NB4 (cell line): ENCODE measurements at regions not wholly inside any gene's neighbourhood (a gene's known extent, or its start where the extent isn't known, plus 50 kb on each side); places are given as distances from the start of the nearest gene placed in this dataset.

ENCODE experiments used
- DNase-seq: peaks from one replicate; pipeline ENCODE4 v3.0.0; 2010; ENCODE audit warnings: low read depth
- H3K4me3 ChIP-seq: one replicate; pipeline ENCODE4 v1.5.1; 2011; ENCODE audit warnings: mild to moderate bottlenecking, low read depth, low read length, moderate library complexity
- MYC ChIP-seq: IDR thresholded peaks from 2 replicates; pipeline ENCODE4 v1.6.1; 2011; ENCODE audit warnings: low read depth, low read length
- POLR2A ChIP-seq: IDR thresholded peaks from 2 replicates; pipeline ENCODE4 v1.6.1; 2011; ENCODE audit warnings: mild to moderate bottlenecking; ENCODE audit not compliant: insufficient read length; ENCODE audit errors: extremely low read depth
- TF ChIP-seq, protein P1 (sequence below): IDR thresholded peaks from 2 replicates; pipeline ENCODE4 v1.6.1; 2011; ENCODE audit warnings: low read depth, low read length
- TF ChIP-seq, protein P2 (sequence below): IDR thresholded peaks from one replicate; pipeline ENCODE4 v1.5.1; 2012; ENCODE audit warnings: low read depth, low read length

DNA sequence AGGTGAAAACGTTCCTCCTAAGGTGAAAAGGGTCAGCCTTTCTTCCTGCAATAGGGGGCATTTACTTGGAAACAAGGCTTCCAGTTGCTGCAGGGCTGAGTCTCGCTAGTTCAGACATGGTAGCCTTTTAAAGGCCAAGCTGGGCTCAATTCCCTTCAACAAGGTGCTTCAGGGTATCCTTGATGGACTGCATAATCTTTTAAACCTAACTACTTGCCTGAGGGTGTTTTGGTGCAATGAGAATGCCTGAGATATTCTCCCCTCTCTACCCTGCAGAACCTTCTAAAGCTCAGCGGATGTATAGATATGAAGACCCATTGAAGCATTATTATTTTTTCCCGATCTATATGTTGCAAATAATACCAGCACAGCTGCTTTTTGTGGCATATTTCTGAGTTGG, 416.1 kb downstream of the QKI start:
- DNase-seq = no peak
- H3K4me3 ChIP-seq = no peak overlapping the region
- no peak for TF ChIP-seq MYC
- TF ChIP-seq, protein P1, sequence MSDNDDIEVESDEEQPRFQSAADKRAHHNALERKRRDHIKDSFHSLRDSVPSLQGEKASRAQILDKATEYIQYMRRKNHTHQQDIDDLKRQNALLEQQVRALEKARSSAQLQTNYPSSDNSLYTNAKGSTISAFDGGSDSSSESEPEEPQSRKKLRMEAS = no peak
- TF ChIP-seq, protein P2, sequence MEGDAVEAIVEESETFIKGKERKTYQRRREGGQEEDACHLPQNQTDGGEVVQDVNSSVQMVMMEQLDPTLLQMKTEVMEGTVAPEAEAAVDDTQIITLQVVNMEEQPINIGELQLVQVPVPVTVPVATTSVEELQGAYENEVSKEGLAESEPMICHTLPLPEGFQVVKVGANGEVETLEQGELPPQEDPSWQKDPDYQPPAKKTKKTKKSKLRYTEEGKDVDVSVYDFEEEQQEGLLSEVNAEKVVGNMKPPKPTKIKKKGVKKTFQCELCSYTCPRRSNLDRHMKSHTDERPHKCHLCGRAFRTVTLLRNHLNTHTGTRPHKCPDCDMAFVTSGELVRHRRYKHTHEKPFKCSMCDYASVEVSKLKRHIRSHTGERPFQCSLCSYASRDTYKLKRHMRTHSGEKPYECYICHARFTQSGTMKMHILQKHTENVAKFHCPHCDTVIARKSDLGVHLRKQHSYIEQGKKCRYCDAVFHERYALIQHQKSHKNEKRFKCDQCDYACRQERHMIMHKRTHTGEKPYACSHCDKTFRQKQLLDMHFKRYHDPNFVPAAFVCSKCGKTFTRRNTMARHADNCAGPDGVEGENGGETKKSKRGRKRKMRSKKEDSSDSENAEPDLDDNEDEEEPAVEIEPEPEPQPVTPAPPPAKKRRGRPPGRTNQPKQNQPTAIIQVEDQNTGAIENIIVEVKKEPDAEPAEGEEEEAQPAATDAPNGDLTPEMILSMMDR = no peak
- TF ChIP-seq POLR2A = no peak

DNA sequence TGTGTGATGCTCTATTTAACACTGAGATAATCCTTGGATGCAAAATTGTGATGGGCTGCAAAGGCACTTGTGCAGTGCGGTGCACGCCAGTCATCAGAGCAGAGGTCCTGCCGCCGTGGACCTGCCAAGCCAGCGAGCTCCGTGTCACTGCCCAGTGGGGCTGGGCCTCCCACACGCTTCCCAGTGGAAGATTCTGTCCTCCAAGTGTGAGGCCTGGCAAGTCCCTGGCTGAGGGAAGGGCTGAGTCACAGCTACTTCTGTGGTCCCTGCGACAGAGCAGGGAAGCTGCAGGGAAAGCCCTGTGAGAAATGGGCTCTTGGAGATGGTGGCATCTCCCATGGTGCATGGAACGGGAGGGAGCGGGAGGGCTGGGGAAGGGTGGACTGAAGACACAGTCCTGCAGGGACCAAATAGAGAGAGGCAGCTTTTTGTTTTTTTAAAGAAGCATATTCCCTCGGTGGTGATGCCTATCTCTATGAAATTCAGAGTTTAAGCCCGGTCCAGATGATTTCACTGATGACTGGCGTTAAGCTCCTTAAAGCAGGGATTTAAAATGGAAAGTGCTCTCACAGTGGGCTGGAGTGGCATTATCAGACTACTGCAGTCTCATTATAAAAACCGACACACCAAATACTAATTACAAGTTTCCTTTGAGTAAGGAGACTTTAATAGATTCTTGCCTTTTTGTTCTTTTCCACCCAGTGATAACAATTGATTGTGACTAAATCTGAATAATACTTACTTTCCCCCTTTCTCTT, 413.7 kb downstream of the QKI start:
- DNase-seq = no peak
- H3K4me3 ChIP-seq = no peak overlapping the region
- TF ChIP-seq, protein P2 = no peak
- TF ChIP-seq MYC (no peak), POLR2A (no peak)
- TF ChIP-seq, protein P1 = no peak

GRCh38 chr6:163827143-163827542, 412.6 kb downstream of the QKI start:
- H3K4me3 ChIP-seq = no peak overlapping the region
- TF ChIP-seq, protein P1 = no peak
- TF ChIP-seq MYC (no peak), POLR2A (no peak)
- TF ChIP-seq, protein P2 = no peak
- DNase-seq = no peak

GRCh38 chr6:163826629-163827028, 412.1 kb downstream of the QKI start:
- no peak for DNase-seq
- no peak overlapping the region for H3K4me3 ChIP-seq
- TF ChIP-seq MYC = no peak
- TF ChIP-seq, protein P1 = no peak
- TF ChIP-seq, protein P2 = no peak
- TF ChIP-seq POLR2A = no peak

GRCh38 chr6:163825033-163825432, 410.5 kb downstream of the QKI start:
- no peak overlapping the region for H3K4me3 ChIP-seq
- no peak for DNase-seq
- no peak for TF ChIP-seq POLR2A
- TF ChIP-seq, protein P2 = no peak
- TF ChIP-seq, protein P1 = no peak
- no peak for TF ChIP-seq MYC
